Endodermal cell (in vitro differentiated cells): ENCODE measurements at regions not wholly inside any gene's neighbourhood (a gene's known extent, or its start where the extent isn't known, plus 50 kb on each side); places are given as distances from the start of the nearest gene placed in this dataset.
A peak's percentile ranks its signal among the peaks of the same experiment; 100 is the strongest.
"Not testable (repeated sequence)": the region's sequence is repeated elsewhere in the genome, so short reads cannot be mapped to it uniquely, and the experiment has no call there.

Experiments used
- DNase-seq: peaks from one replicate; pipeline ENCODE4 v3.0.0-alpha.2; 2017
- H3K27ac ChIP-seq: 2 replicates; pipeline ENCODE4 v1.5.1; 2013; ENCODE audit warnings: mild to moderate bottlenecking, low read depth, low read length, moderate library complexity
- H3K27me3 ChIP-seq: 2 replicates; pipeline ENCODE4 v1.6.1; 2013; ENCODE audit warnings: mild to moderate bottlenecking, low read length, moderate library complexity; ENCODE audit not compliant: insufficient read depth, control insufficient read depth, poor library complexity, severe bottlenecking
- H3K36me3 ChIP-seq: 2 replicates; pipeline ENCODE4 v1.7.0; 2013; ENCODE audit warnings: mild to moderate bottlenecking, low read length, moderate library complexity; ENCODE audit not compliant: control insufficient read depth, insufficient read depth
- H3K4me1 ChIP-seq: one replicate; pipeline ENCODE4 v1.7.0; 2013; ENCODE audit warnings: low read length; ENCODE audit not compliant: control insufficient read depth, insufficient read depth
- H3K4me3 ChIP-seq: 2 replicates; pipeline ENCODE4 v1.5.1; 2013; ENCODE audit warnings: mild to moderate bottlenecking, low read length, moderate library complexity
- H3K9ac ChIP-seq: 2 replicates; pipeline ENCODE4 v1.6.1; 2013; ENCODE audit warnings: mild to moderate bottlenecking, low read length, moderate library complexity; ENCODE audit not compliant: poor library complexity, severe bottlenecking; ENCODE audit errors: extremely low read depth
- H3K9me3 ChIP-seq: 2 replicates; pipeline ENCODE4 v1.6.1; 2013; ENCODE audit warnings: mild to moderate bottlenecking, low read length, moderate library complexity; ENCODE audit not compliant: control insufficient read depth
- H3K27ac Mint-ChIP-seq: 2 replicates; pipeline ENCODE4 v1.8.0; 2020; ENCODE audit warnings: mixed read lengths
- H3K27me3 Mint-ChIP-seq: 2 replicates; pipeline ENCODE4 v1.8.0; 2021; ENCODE audit warnings: mild to moderate bottlenecking, mixed read lengths; ENCODE audit not compliant: insufficient read depth
- H3K36me3 Mint-ChIP-seq: 2 replicates; pipeline ENCODE4 v1.8.0; 2020; ENCODE audit warnings: low read depth, mixed read lengths
- H3K4me1 Mint-ChIP-seq: 2 replicates; pipeline ENCODE4 v1.8.0; 2020; ENCODE audit warnings: mixed read lengths
- H3K4me3 Mint-ChIP-seq: 2 replicates; pipeline ENCODE4 v1.8.0; 2020; ENCODE audit warnings: mild to moderate bottlenecking, moderate library complexity, mixed read lengths
- H3K9me3 Mint-ChIP-seq: 2 replicates; pipeline ENCODE4 v1.8.0; 2020; ENCODE audit warnings: mild to moderate bottlenecking, mixed read lengths
- CTCF ChIP-seq: fragments of 200-600 bp; sonication (generic); conservative IDR thresholded peaks from 2 replicates; pipeline ENCODE4 v1.5.0; 2021; ENCODE audit warnings: antibody characterized with exemption, mild to moderate bottlenecking
- WGBS, 2 experiments: methylation state at CpG; one replicate each; pipeline versions ENCODE4 v1.1.5 to v1.1.7; 2013; ENCODE audit warnings: missing lambda C conversion rate in 2 of 2, mixed read lengths in 1 of 2; ENCODE audit not compliant: insufficient coverage in 1 of 2, insufficient read length in 1 of 2; 5-methylcytosine and 5-hydroxymethylcytosine counted together

DNA sequence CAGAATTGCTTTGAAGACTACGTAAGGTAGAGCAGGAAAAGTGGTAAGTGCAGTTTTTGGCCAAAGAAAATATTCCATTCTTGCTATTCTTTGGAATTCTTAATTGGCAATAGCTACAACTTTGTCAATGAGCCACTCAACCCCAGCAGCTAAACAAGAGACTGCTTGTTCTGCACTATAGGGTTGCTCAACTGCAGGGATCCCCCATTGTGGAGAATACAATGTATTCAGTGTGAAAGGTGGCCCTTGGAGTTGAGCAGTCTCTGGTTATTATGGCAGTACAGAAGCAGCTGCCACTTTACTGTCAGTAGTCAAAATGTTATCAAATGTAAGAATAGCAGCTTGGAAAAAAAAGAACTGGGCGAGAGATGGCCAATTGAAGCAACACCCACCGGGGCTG, 808.7 kb downstream of the CENPC start:
- no peak overlapping the region for H3K4me3 ChIP-seq
- no peaks in the 10 kb centered on the region for H3K27me3 ChIP-seq
- TF ChIP-seq CTCF: no peak
- H3K9me3 ChIP-seq: no peaks in the 10 kb centered on the region
- no peaks in the 10 kb centered on the region for H3K36me3 ChIP-seq
- DNase-seq: no peak
- WGBS, 2 experiments: 85 to 92% methylated on average over 2 to 3 of the region's 3 CpGs
- Mint-ChIP-seq H3K27ac (peak overlapping the region; percentile 56), H3K36me3 (peaks cover 2% of the 10 kb centered on the region), H3K9me3 (peaks cover 3% of the 10 kb centered on the region), H3K27me3 (no peaks in the 10 kb centered on the region), H3K4me1 (peaks cover 25% of the 10 kb centered on the region), H3K4me3 (no peak overlapping the region)
- H3K27ac ChIP-seq: peak overlapping the region; percentile 61
- peaks cover 20% of the 10 kb centered on the region for H3K4me1 ChIP-seq
- no peak overlapping the region for H3K9ac ChIP-seq

- Histone ChIP-seq H3K4me1 (peaks cover 17% of the 10 kb centered on the region), H3K9ac (no peak overlapping the region), H3K9me3 (no peaks in the 10 kb centered on the region), H3K27ac (no peak overlapping the region), H3K4me3 (no peak overlapping the region), H3K36me3 (no peaks in the 10 kb centered on the region), H3K27me3 (peaks cover 19% of the 10 kb centered on the region)
- no peak for TF ChIP-seq CTCF
- H3K9me3 Mint-ChIP-seq: peaks cover 3% of the 10 kb centered on the region
- no peak for DNase-seq
- no peaks in the 10 kb centered on the region for H3K27me3 Mint-ChIP-seq
- peaks cover 40% of the 10 kb centered on the region for H3K4me1 Mint-ChIP-seq
- no peak overlapping the region for H3K4me3 Mint-ChIP-seq
- H3K36me3 Mint-ChIP-seq: peaks cover 2% of the 10 kb centered on the region
- H3K27ac Mint-ChIP-seq: no peak overlapping the region
- WGBS, 2 experiments: 94% methylated on average over 2 of the region's 2 CpGs
These were observed 817.0 kb downstream of the CENPC start for GRCh38 chr4:66728280-66728679.

- not testable (repeated sequence) for H3K4me3 Mint-ChIP-seq, H3K9me3 Mint-ChIP-seq, DNase-seq, H3K27ac ChIP-seq, H3K9ac ChIP-seq, H3K4me3 ChIP-seq, H3K36me3 ChIP-seq, H3K36me3 Mint-ChIP-seq, H3K4me1 Mint-ChIP-seq, H3K27ac Mint-ChIP-seq, H3K9me3 ChIP-seq, H3K4me1 ChIP-seq
- WGBS, 2 experiments: 96 to 100% methylated on average over 5 to 30 of the region's 30 CpGs
- H3K27me3 ChIP-seq: peaks cover 20% of the 10 kb centered on the region
- H3K27me3 Mint-ChIP-seq: peaks cover 25% of the 10 kb centered on the region
These were observed 832.9 kb downstream of the CENPC start for GRCh38 chr4:66712301-66712921.

DNA sequence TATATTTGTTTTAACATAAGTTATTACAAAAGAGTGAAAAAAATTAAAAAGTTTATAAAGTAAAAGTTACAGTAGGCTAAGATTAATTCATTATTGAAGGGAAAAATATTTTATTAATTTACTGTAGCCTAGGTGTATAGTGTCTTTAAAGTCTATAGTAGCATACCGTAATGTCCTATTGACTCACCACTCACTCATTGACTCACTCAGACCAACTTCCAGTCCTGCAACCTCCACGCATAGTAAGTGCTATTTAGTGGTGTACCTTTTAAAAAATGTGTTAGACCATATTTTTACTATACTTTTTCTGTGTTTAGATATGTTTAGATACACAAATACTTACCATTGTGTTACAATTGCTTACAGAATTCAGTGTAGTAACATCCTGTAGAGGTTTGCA, 841.1 kb downstream of the CENPC start:
- H3K9me3 Mint-ChIP-seq: no peaks in the 10 kb centered on the region
- Histone ChIP-seq H3K36me3 (no peaks in the 10 kb centered on the region), H3K4me3 (no peak overlapping the region), H3K9ac (no peak overlapping the region), H3K4me1 (no peaks in the 10 kb centered on the region), H3K27ac (no peak overlapping the region), H3K27me3 (peaks cover 65% of the 10 kb centered on the region), H3K9me3 (no peaks in the 10 kb centered on the region)
- H3K4me1 Mint-ChIP-seq: peaks cover 6% of the 10 kb centered on the region
- no peaks in the 10 kb centered on the region for H3K36me3 Mint-ChIP-seq
- DNase-seq: no peak
- H3K27me3 Mint-ChIP-seq: peaks cover 27% of the 10 kb centered on the region
- no peak overlapping the region for H3K4me3 Mint-ChIP-seq
- no peak overlapping the region for H3K27ac Mint-ChIP-seq
- no peak for TF ChIP-seq CTCF
- WGBS, 2 experiments: no CpG with 5 or more reads among the region's 2 CpGs
